IMR-90 (cell line): ENCODE measurements at regions not wholly inside any gene's neighbourhood (a gene's known extent, or its start where the extent isn't known, plus 50 kb on each side); places are given as distances from the start of the nearest gene placed in this dataset.

ENCODE experiments used
- BHLHE40 ChIP-seq: fragments of 150-350 bp; IDR thresholded peaks from 2 replicates; pipeline ENCODE4 v1.6.1; 2016; ENCODE audit warnings: mild to moderate bottlenecking, low read depth, low read length
- CEBPB ChIP-seq: IDR thresholded peaks from 2 replicates; pipeline ENCODE4 v1.6.1; 2012; ENCODE audit warnings: low read depth, low read length, improper control_type of control experiment
- CHD1 ChIP-seq: IDR thresholded peaks from 2 replicates; pipeline ENCODE4 v1.6.1; 2012; ENCODE audit warnings: low read depth, low read length, improper control_type of control experiment
- CTCF ChIP-seq: conservative IDR thresholded peaks from 2 replicates; pipeline ENCODE4 v1.5.1; 2012; ENCODE audit warnings: mild to moderate bottlenecking, low read depth, low read length, improper control_type of control experiment
- MAFK ChIP-seq: IDR thresholded peaks from 2 replicates; pipeline ENCODE4 v1.6.1; 2012; ENCODE audit warnings: low read depth, low read length, improper control_type of control experiment
- MAZ ChIP-seq: IDR thresholded peaks from 2 replicates; pipeline ENCODE4 v1.6.1; 2012; ENCODE audit warnings: low read depth, mild to moderate bottlenecking, low read length, improper control_type of control experiment, moderate library complexity, borderline replicate concordance
- MXI1 ChIP-seq: IDR thresholded peaks from 2 replicates; pipeline ENCODE4 v1.6.1; 2012; ENCODE audit warnings: low read depth, mild to moderate bottlenecking, low read length, moderate library complexity, borderline replicate concordance
- POLR2A ChIP-seq: IDR thresholded peaks from 2 replicates; pipeline ENCODE4 v1.6.1; 2012; ENCODE audit warnings: mild to moderate bottlenecking, low read depth, low read length
- RCOR1 ChIP-seq: IDR thresholded peaks from 2 replicates; pipeline ENCODE4 v1.6.1; 2012; ENCODE audit warnings: mild to moderate bottlenecking, low read length, improper control_type of control experiment; ENCODE audit not compliant: insufficient replicate concordance
- RFX5 ChIP-seq: IDR thresholded peaks from 2 replicates; pipeline ENCODE4 v1.8.0; 2012; ENCODE audit warnings: low read depth, mild to moderate bottlenecking, low read length, moderate library complexity
- USF2 ChIP-seq: fragments of 150-350 bp; IDR thresholded peaks from 2 replicates; pipeline ENCODE4 v1.6.1; 2017; ENCODE audit warnings: mild to moderate bottlenecking, antibody characterized with exemption, low read length, low read depth
- TF ChIP-seq, protein P1 (sequence below): fragments of 150-350 bp; IDR thresholded peaks from 2 replicates; pipeline ENCODE4 v1.6.1; 2016; ENCODE audit warnings: low read depth, mild to moderate bottlenecking, low read length, moderate library complexity, borderline replicate concordance

DNA sequence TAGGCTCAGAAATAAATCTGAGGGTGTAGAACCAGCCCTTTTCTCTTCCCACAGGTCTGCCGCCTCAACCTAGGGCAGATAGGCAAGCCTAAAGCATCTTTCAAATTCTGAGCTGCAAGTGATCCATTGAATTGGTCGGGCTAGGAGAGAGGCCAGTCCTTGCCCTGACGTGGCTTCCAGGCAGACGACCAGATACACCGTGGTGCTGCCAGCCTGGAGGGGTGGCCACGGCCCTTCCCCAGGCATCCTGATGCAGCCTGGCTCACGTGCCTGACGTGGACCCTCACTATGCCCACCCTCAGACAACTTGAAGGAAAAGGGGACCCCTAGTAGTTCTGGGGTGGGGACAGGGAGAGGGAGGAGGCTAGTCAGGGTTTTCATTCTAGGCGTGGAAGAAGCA, 859.3 kb upstream of the KLHL1 start:
- TF ChIP-seq POLR2A (no peak), CTCF (no peak), MXI1 (no peak), CEBPB (no peak), BHLHE40 (no peak), MAFK (no peak), USF2 (no peak), RFX5 (no peak), RCOR1 (no peak), CHD1 (no peak), MAZ (no peak)
- TF ChIP-seq, protein P1, sequence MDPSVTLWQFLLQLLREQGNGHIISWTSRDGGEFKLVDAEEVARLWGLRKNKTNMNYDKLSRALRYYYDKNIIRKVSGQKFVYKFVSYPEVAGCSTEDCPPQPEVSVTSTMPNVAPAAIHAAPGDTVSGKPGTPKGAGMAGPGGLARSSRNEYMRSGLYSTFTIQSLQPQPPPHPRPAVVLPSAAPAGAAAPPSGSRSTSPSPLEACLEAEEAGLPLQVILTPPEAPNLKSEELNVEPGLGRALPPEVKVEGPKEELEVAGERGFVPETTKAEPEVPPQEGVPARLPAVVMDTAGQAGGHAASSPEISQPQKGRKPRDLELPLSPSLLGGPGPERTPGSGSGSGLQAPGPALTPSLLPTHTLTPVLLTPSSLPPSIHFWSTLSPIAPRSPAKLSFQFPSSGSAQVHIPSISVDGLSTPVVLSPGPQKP = no peak
